NCI-H1092 treated with DMSO at 0.1 percent for 48 hours (cell line): ENCODE measurements at regions not wholly inside any gene's neighbourhood (a gene's known extent, or its start where the extent isn't known, plus 50 kb on each side); places are given as distances from the start of the nearest gene placed in this dataset.
"Not testable (repeated sequence)": the region's sequence is repeated elsewhere in the genome, so short reads cannot be mapped to it uniquely, and the experiment has no call there.

Experiments used
- DNase-seq: peaks from one replicate; lab custom pipeline; 2025; lab: John Stamatoyannopoulos, UW

- no peak for DNase-seq
Observed at GRCh38 chr3:127520993-127521392, 69.5 kb downstream of the TPRA1 start.

GRCh38 chr3:127518456-127519081, 72.0 kb downstream of the TPRA1 start:
- no peak for DNase-seq

- no peak for DNase-seq
Observed at GRCh38 chr3:127512256-127512655, 78.3 kb downstream of the TPRA1 start.

- no peak for DNase-seq
Observed at GRCh38 chr3:127501177-127501576, 89.4 kb downstream of the TPRA1 start.

- no peak for DNase-seq
Observed at GRCh38 chr3:127497676-127498075, 92.9 kb downstream of the TPRA1 start.

- no peak for DNase-seq
Observed at GRCh38 chr3:127497166-127497565, 93.4 kb downstream of the TPRA1 start.

- no peak for DNase-seq
Observed at GRCh38 chr3:127495821-127496655, 94.5 kb downstream of the TPRA1 start.

GRCh38 chr3:127493924-127494646, 96.4 kb downstream of the TPRA1 start:
- no peak for DNase-seq

GRCh38 chr3:127492426-127492825, 98.1 kb downstream of the TPRA1 start:
- no peak for DNase-seq

GRCh38 chr3:127491909-127492308, 98.6 kb downstream of the TPRA1 start:
- no peak for DNase-seq

GRCh38 chr3:127491323-127491722, 99.2 kb downstream of the TPRA1 start:
- DNase-seq = no peak

GRCh38 chr3:127491024-127491305, 99.6 kb downstream of the TPRA1 start:
- DNase-seq = not testable (repeated sequence)

GRCh38 chr3:127490271-127491023, 100.1 kb downstream of the TPRA1 start:
- no peak for DNase-seq

- no peak for DNase-seq
Observed at GRCh38 chr3:127489357-127489756, 101.2 kb downstream of the TPRA1 start.

- DNase-seq = no peak
Observed at GRCh38 chr3:127488740-127489139, 101.8 kb downstream of the TPRA1 start.

GRCh38 chr3:127488141-127488672, 102.3 kb downstream of the TPRA1 start:
- DNase-seq = no peak

GRCh38 chr3:127487196-127487595, 103.3 kb downstream of the TPRA1 start:
- no peak for DNase-seq

GRCh38 chr3:127486321-127486944, 104.1 kb downstream of the TPRA1 start:
- DNase-seq = no peak

GRCh38 chr3:127485396-127486170, 105.0 kb downstream of the TPRA1 start:
- DNase-seq = no peak

- DNase-seq = no peak
Observed at GRCh38 chr3:127484601-127485388, 105.7 kb downstream of the TPRA1 start.
